ENCODE measurements at regions not wholly inside any gene's neighbourhood (a gene's known extent, or its start where the extent isn't known, plus 50 kb on each side); places are given as distances from the start of the nearest gene placed in this dataset.

DNA sequence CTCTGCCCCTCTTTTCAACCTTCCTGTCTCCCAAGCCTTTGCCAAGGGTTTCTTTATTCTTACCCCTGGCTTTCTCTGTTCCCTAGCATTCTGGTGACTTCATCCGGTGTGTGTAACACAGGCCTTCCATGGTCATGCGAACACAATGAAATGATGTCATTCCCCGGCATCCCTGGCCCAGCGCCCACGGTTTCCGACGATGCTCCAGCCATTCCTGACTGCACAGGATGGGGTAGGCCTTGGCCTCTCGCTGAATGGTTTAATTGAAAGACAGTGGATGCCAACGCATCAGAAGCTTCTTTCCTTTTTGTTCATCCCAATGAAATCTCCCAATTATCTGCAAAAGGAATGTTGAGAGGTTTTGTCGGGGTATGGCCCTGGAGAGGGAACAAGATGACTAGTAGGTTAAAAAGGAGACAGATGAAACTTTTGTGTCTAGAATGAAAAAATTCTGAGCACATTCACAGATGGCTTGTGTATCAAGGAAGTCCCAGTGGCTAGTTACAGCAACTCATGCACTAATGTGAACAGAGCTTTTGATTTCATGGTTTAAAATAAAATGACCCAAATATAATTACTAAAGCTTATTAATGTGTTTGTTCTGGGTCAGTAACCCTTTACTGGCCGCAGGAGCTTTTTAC lies 655.0 kb downstream of the QKI start:
- TF ChIP-seq EZH2 (optimal IDR thresholded peaks at IDR 0.05; ENCODE audit: low read depth, low read length) (no peak), EZH2phosphoT487 (IDR thresholded peaks at IDR 0.05; ENCODE audit: low read length) (no peak)
- TF ChIP-seq, protein P1, sequence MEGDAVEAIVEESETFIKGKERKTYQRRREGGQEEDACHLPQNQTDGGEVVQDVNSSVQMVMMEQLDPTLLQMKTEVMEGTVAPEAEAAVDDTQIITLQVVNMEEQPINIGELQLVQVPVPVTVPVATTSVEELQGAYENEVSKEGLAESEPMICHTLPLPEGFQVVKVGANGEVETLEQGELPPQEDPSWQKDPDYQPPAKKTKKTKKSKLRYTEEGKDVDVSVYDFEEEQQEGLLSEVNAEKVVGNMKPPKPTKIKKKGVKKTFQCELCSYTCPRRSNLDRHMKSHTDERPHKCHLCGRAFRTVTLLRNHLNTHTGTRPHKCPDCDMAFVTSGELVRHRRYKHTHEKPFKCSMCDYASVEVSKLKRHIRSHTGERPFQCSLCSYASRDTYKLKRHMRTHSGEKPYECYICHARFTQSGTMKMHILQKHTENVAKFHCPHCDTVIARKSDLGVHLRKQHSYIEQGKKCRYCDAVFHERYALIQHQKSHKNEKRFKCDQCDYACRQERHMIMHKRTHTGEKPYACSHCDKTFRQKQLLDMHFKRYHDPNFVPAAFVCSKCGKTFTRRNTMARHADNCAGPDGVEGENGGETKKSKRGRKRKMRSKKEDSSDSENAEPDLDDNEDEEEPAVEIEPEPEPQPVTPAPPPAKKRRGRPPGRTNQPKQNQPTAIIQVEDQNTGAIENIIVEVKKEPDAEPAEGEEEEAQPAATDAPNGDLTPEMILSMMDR (IDR thresholded peaks at IDR 0.05; ENCODE audit: low read length), result no peak

Measured in MM.1S (cell line).